CD14-positive monocyte (primary cell): ENCODE measurements at regions not wholly inside any gene's neighbourhood (a gene's known extent, or its start where the extent isn't known, plus 50 kb on each side); places are given as distances from the start of the nearest gene placed in this dataset.

Experiments used
- DNase-seq, 3 donors: peaks; one replicate each; pipeline ENCODE4 v3.0.0-alpha.2; 2011 to 2022
- H2AFZ ChIP-seq: 2 replicates; pipeline ENCODE4 v1.6.0; 2012; ENCODE audit warnings: mild to moderate bottlenecking, low read depth, low read length, inconsistent platforms; ENCODE audit not compliant: insufficient read depth, poor library complexity, severe bottlenecking
- H3K27ac ChIP-seq, 2 donors: 1 replicate in 1 of 2; 2 replicates in 1 of 2; pipeline ENCODE4 v1.5.1; 2012 to 2013; ENCODE audit warnings: low read length in 2 of 2, control low read depth in 1 of 2, inconsistent platforms in 1 of 2, low read depth in 1 of 2, mild to moderate bottlenecking in 1 of 2
- H3K27me3 ChIP-seq, 2 donors: one replicate each; pipeline versions ENCODE4 v1.6.0 to v1.6.1; 2011 to 2013; ENCODE audit warnings: low read length in 2 of 2; ENCODE audit not compliant: control insufficient read depth in 2 of 2, insufficient read depth in 2 of 2
- H3K36me3 ChIP-seq, 2 donors: replicated peaks in 1 of 2; 1 replicate in 1 of 2; 2 replicates in 1 of 2; pipeline versions ENCODE4 v1.5.1 to v1.6.1; 2012 to 2013; ENCODE audit warnings: low read length in 2 of 2, control low read depth in 1 of 2, inconsistent platforms in 1 of 2, mild to moderate bottlenecking in 1 of 2; ENCODE audit not compliant: insufficient read depth in 2 of 2, control insufficient read depth in 1 of 2
- H3K4me1 ChIP-seq, 2 donors: 1 replicate in 1 of 2; 2 replicates in 1 of 2; pipeline versions ENCODE4 v1.5.1 to v1.6.1; 2012 to 2013; ENCODE audit warnings: low read length in 2 of 2, control low read depth in 1 of 2, inconsistent platforms in 1 of 2, mild to moderate bottlenecking in 1 of 2, moderate library complexity in 1 of 2; ENCODE audit not compliant: insufficient read depth in 2 of 2, control insufficient read depth in 1 of 2
- H3K4me2 ChIP-seq: replicated peaks from 2 replicates; pipeline ENCODE3; 2012; ENCODE audit warnings: low read length, moderate library complexity, mild to moderate bottlenecking; ENCODE audit not compliant: poor library complexity, severe bottlenecking; ENCODE audit errors: extremely low read depth
- H3K4me3 ChIP-seq, 3 experiments: fragments of 200-600 bp in 1 of 3; sonication (generic) in 1 of 3; replicated peaks in 1 of 3; 1 replicate in 2 of 3; 2 replicates in 1 of 3; pipeline ENCODE4 v1.5.1; 2011 to 2013; ENCODE audit warnings: low read length in 3 of 3, mild to moderate bottlenecking in 3 of 3, control low read depth in 2 of 3, low read depth in 2 of 3, inconsistent platforms in 1 of 3, moderate library complexity in 1 of 3
- H3K79me2 ChIP-seq: 2 replicates; pipeline ENCODE4 v1.6.0; 2012; ENCODE audit warnings: mild to moderate bottlenecking, control low read depth, inconsistent platforms, low read length, moderate library complexity; ENCODE audit not compliant: insufficient read depth
- H3K9ac ChIP-seq: 2 replicates; pipeline ENCODE4 v1.6.0; 2017; ENCODE audit warnings: low read length, mild to moderate bottlenecking; ENCODE audit not compliant: insufficient read depth, poor library complexity, severe bottlenecking
- H3K9me3 ChIP-seq, 2 donors: replicated peaks in 1 of 2; 1 replicate in 1 of 2; 2 replicates in 1 of 2; pipeline versions ENCODE4 v1.5.1 to v1.6.1; 2012 to 2013; ENCODE audit warnings: low read length in 2 of 2, control low read depth in 1 of 2; ENCODE audit not compliant: control insufficient read depth in 1 of 2, insufficient read depth in 1 of 2
- H4K20me1 ChIP-seq: 2 replicates; pipeline ENCODE4 v1.6.0; 2012; ENCODE audit warnings: mild to moderate bottlenecking, low read length, control low read depth, moderate library complexity; ENCODE audit not compliant: insufficient read depth
- H3K27ac Mint-ChIP-seq, 7 donors: one replicate each; pipeline ENCODE4 v1.8.0; 2020; ENCODE audit warnings: mild to moderate bottlenecking in 7 of 7, mixed read lengths in 7 of 7, moderate library complexity in 6 of 7, inconsistent platforms in 2 of 7
- H3K27me3 Mint-ChIP-seq, 3 donors: one replicate each; pipeline ENCODE4 v1.8.0; 2021 to 2022; ENCODE audit warnings: low read depth in 3 of 3, mild to moderate bottlenecking in 3 of 3, mixed read lengths in 3 of 3, moderate library complexity in 3 of 3, inconsistent platforms in 1 of 3
- H3K36me3 Mint-ChIP-seq, 2 donors: one replicate each; pipeline ENCODE4 v1.8.0; 2020; ENCODE audit warnings: mixed read lengths in 2 of 2, inconsistent platforms in 1 of 2, mild to moderate bottlenecking in 1 of 2
- H3K4me1 Mint-ChIP-seq: one replicate; pipeline ENCODE4 v1.8.0; 2020; ENCODE audit warnings: mild to moderate bottlenecking, mixed read lengths
- H3K4me3 Mint-ChIP-seq, 2 donors: one replicate each; pipeline ENCODE4 v1.8.0; 2020; ENCODE audit warnings: mild to moderate bottlenecking in 2 of 2, mixed read lengths in 2 of 2, moderate library complexity in 1 of 2
- H3K9me3 Mint-ChIP-seq, 7 donors: one replicate each; pipeline ENCODE4 v1.8.0; 2020 to 2022; ENCODE audit warnings: mixed read lengths in 7 of 7, mild to moderate bottlenecking in 6 of 7, moderate library complexity in 6 of 7, inconsistent platforms in 2 of 7
- CTCF ChIP-seq: fragments of 200-600 bp; IDR thresholded peaks from one replicate; pipeline ENCODE4 v1.8.0; 2022; ENCODE audit warnings: antibody characterized with exemption, mild to moderate bottlenecking
- WGBS: methylation state at CpG from one replicate; pipeline ENCODE4 v1.1.5; 2013; ENCODE audit warnings: missing lambda C conversion rate; ENCODE audit not compliant: insufficient coverage; 5-methylcytosine and 5-hydroxymethylcytosine counted together
- intact Hi-C, 2 donors: fragments of 100-400 bp; cut with micrococcal nuclease; formaldehyde crosslinking; loops; one replicate each; pipeline versions ENCODE4 v1.15.0 to v1.15.1; 2023

- WGBS, result 67% methylated on average over 1 of the region's 3 CpGs
- Histone ChIP-seq H3K36me3 (no peaks in the 10 kb centered on the region), H3K27me3 (no peaks in the 10 kb centered on the region), H3K9ac (no peak overlapping the region), H3K4me3 (no peak overlapping the region), H3K27ac (no peak overlapping the region), H3K4me2 (no peak overlapping the region), H3K4me1 (no peaks in the 10 kb centered on the region), H2AFZ (no peak overlapping the region), H3K79me2 (no peaks in the 10 kb centered on the region), H4K20me1 (no peaks in the 10 kb centered on the region), H3K9me3 (no peaks in the 10 kb centered on the region)
- no peak overlapping the region for H3K27ac Mint-ChIP-seq
- no peaks in the 10 kb centered on the region for H3K4me1 Mint-ChIP-seq
- no peaks in the 10 kb centered on the region for H3K36me3 Mint-ChIP-seq
- no peak for DNase-seq
- peaks cover 0 to 6% (median 0%) of the 10 kb centered on the region in 7 donors for H3K9me3 Mint-ChIP-seq
- no peaks in the 10 kb centered on the region for H3K27me3 Mint-ChIP-seq
- H3K4me3 Mint-ChIP-seq, result no peak overlapping the region
- intact Hi-C loops, result no loop called here
- no peak for TF ChIP-seq CTCF
Measured at GRCh38 chr5:104267320-104268015, 704.9 kb upstream of the NUDT12 start.

- no peak overlapping the region for H3K4me3 ChIP-seq
- H3K27ac Mint-ChIP-seq, result no peak overlapping the region
- no peak overlapping the region for H3K4me3 Mint-ChIP-seq
- H3K9ac ChIP-seq, result no peak overlapping the region
- peaks cover 0 to 6% (median 0%) of the 10 kb centered on the region in 7 donors for H3K9me3 Mint-ChIP-seq
- H3K4me1 ChIP-seq, result no peaks in the 10 kb centered on the region
- no peaks in the 10 kb centered on the region for H3K9me3 ChIP-seq
- no peak for TF ChIP-seq CTCF
- H3K4me2 ChIP-seq, result no peak overlapping the region
- no peaks in the 10 kb centered on the region for H3K4me1 Mint-ChIP-seq
- WGBS, result no CpG with 5 or more reads among the region's 1 CpG
- no peaks in the 10 kb centered on the region for H3K79me2 ChIP-seq
- H3K27me3 ChIP-seq, result no peaks in the 10 kb centered on the region
- no peaks in the 10 kb centered on the region for H3K27me3 Mint-ChIP-seq
- H3K27ac ChIP-seq, result no peak overlapping the region
- H4K20me1 ChIP-seq, result no peaks in the 10 kb centered on the region
- no peaks in the 10 kb centered on the region for H3K36me3 ChIP-seq
- DNase-seq, result no peak
- H2AFZ ChIP-seq, result no peak overlapping the region
- H3K36me3 Mint-ChIP-seq, result no peaks in the 10 kb centered on the region
- intact Hi-C loops, result no loop called here
Measured at GRCh38 chr5:104266161-104266560, 703.6 kb upstream of the NUDT12 start.
